SK-N-SH (cell line): ENCODE measurements at regions not wholly inside any gene's neighbourhood (a gene's known extent, or its start where the extent isn't known, plus 50 kb on each side); places are given as distances from the start of the nearest gene placed in this dataset.

Source experiments
- CTCF ChIA-PET: fragments of 300-600, 350-600 bp; formaldehyde crosslinking; extraction: SDS; loops from one replicate; lab custom pipeline; 2021; lab: Yijun Ruan, JAX
- POLR2A ChIA-PET: fragments of 350-600 bp; sonication (Branson Sonifier 250); formaldehyde crosslinking; extraction: SDS; loops from one replicate; lab custom pipeline; 2020; ENCODE audit warnings: antibody characterized with exemption, inconsistent platforms; lab: Yijun Ruan, JAX
- DNase-seq: peaks from one replicate; pipeline ENCODE4 v3.0.0; 2012
- H2AFZ ChIP-seq: fragments of 200-600 bp; sonication (generic); 2 replicates; pipeline ENCODE4 v1.8.1; 2016; ENCODE audit warnings: antibody characterized with exemption, mild to moderate bottlenecking, low read depth
- H3F3A ChIP-seq: fragments of 200-600 bp; sonication (generic); replicated peaks from 2 replicates; pipeline ENCODE3; 2016; ENCODE audit warnings: antibody characterized with exemption, mild to moderate bottlenecking; ENCODE audit not compliant: insufficient read depth
- H3K27ac ChIP-seq, 2 experiments: fragments of 200-500 bp in 1 of 2; fragments of 200-600 bp in 1 of 2; sonication (Bioruptor generic) in 1 of 2; sonication (generic), shearing (Covaris generic) in 1 of 2; 2 replicates each; pipeline versions ENCODE4 v1.5.1 to v1.6.1; 2014 to 2016; ENCODE audit warnings: low read depth in 2 of 2, inconsistent platforms in 1 of 2, low read length in 1 of 2, mild to moderate bottlenecking in 1 of 2, mixed read lengths in 1 of 2
- H3K27me3 ChIP-seq: fragments of 200-600 bp; sonication (generic), shearing (Covaris generic); 2 replicates; pipeline ENCODE4 v1.6.1; 2016; ENCODE audit warnings: mixed run types; ENCODE audit not compliant: insufficient read depth
- H3K36me3 ChIP-seq, 2 experiments: fragments of 200-500 bp in 1 of 2; fragments of 200-600 bp in 1 of 2; sonication (Bioruptor generic) in 1 of 2; sonication (generic) in 1 of 2; replicated peaks in 1 of 2; 2 replicates each; pipeline versions ENCODE3 to v1.5.1; 2014 to 2016; ENCODE audit warnings: low read length in 1 of 2, mild to moderate bottlenecking in 1 of 2; ENCODE audit not compliant: insufficient read depth in 2 of 2, control insufficient read depth in 1 of 2
- H3K4me1 ChIP-seq, 2 experiments: fragments of 200-500 bp in 1 of 2; fragments of 200-600 bp in 1 of 2; sonication (Bioruptor generic) in 1 of 2; sonication (generic), shearing (Covaris generic) in 1 of 2; 2 replicates each; pipeline versions ENCODE4 v1.5.1 to v1.6.1; 2014 to 2016; ENCODE audit warnings: low read depth in 1 of 2, low read length in 1 of 2, mixed run types in 1 of 2; ENCODE audit not compliant: insufficient read depth in 2 of 2, control insufficient read depth in 1 of 2
- H3K4me2 ChIP-seq: fragments of 200-600 bp; sonication (generic), shearing (Covaris generic); 2 replicates; pipeline ENCODE4 v1.6.1; 2017; ENCODE audit warnings: mixed run types
- H3K4me3 ChIP-seq, 2 experiments: fragments of 200-500 bp in 1 of 2; fragments of 200-600 bp in 1 of 2; sonication (Bioruptor generic) in 1 of 2; sonication (generic), shearing (Covaris generic) in 1 of 2; 2 replicates each; pipeline versions ENCODE4 v1.5.1 to v1.8.1; 2014 to 2016; ENCODE audit warnings: low read depth in 2 of 2, inconsistent platforms in 1 of 2, low read length in 1 of 2, mild to moderate bottlenecking in 1 of 2, mixed read lengths in 1 of 2, moderate library complexity in 1 of 2
- H3K79me2 ChIP-seq: fragments of 200-600 bp; sonication (generic); 2 replicates; pipeline ENCODE4 v1.8.1; 2017; ENCODE audit warnings: mild to moderate bottlenecking; ENCODE audit not compliant: insufficient read depth
- H3K9ac ChIP-seq: fragments of 200-600 bp; sonication (generic); 2 replicates; pipeline ENCODE4 v1.6.1; 2017; ENCODE audit warnings: mixed run types
- H3K9me2 ChIP-seq: fragments of 200-600 bp; sonication (generic); 2 replicates; pipeline ENCODE4 v1.6.1; 2017; ENCODE audit warnings: mixed run types
- H3K9me3 ChIP-seq: fragments of 200-600 bp; sonication (generic); 2 replicates; pipeline ENCODE4 v1.6.1; 2017; ENCODE audit warnings: mixed run types, mild to moderate bottlenecking, moderate library complexity
- H4K20me1 ChIP-seq: fragments of 200-600 bp; sonication (generic); 2 replicates; pipeline ENCODE4 v1.6.1; 2017; ENCODE audit warnings: mild to moderate bottlenecking, mixed run types; ENCODE audit not compliant: insufficient read depth
- ELF1 ChIP-seq: IDR thresholded peaks from 2 replicates; pipeline ENCODE4 v1.4.0; 2012
- FOXJ3 ChIP-seq: sonication (generic); formaldehyde crosslinking; IDR thresholded peaks from 2 replicates; pipeline ENCODE4 v1.5.1; 2020; ENCODE audit warnings: mild to moderate bottlenecking, missing genetic modification reagents
- FOXM1 ChIP-seq: IDR thresholded peaks from 2 replicates; pipeline ENCODE4 v1.4.0; 2012; ENCODE audit warnings: low read depth, mild to moderate bottlenecking
- GATA2 ChIP-seq: sonication (generic); formaldehyde crosslinking; IDR thresholded peaks from 2 replicates; pipeline ENCODE4 v1.5.0; 2020; ENCODE audit warnings: mild to moderate bottlenecking, missing genetic modification reagents
- JUND ChIP-seq: IDR thresholded peaks from 2 replicates; pipeline ENCODE4 v1.4.0; 2012
- RFX5 ChIP-seq: IDR thresholded peaks from 2 replicates; pipeline ENCODE4 v1.6.1; 2012; ENCODE audit warnings: mild to moderate bottlenecking, improper control_type of control experiment, low read length
- SMC3 ChIP-seq: IDR thresholded peaks from 2 replicates; pipeline ENCODE4 v1.6.1; 2012; ENCODE audit warnings: low read depth, low read length, improper control_type of control experiment
- TCF12 ChIP-seq: IDR thresholded peaks from 2 replicates; pipeline ENCODE4 v1.4.0; 2012
- WGBS: methylation state at CpG from one replicate; pipeline ENCODE4 v1.1.6; 2017; ENCODE audit warnings: low lambda C conversion rate; 5-methylcytosine and 5-hydroxymethylcytosine counted together
- TF ChIP-seq, protein P1 (sequence below): IDR thresholded peaks from 2 replicates; pipeline ENCODE4 v1.4.0; 2012; ENCODE audit warnings: low read depth, borderline replicate concordance

DNA sequence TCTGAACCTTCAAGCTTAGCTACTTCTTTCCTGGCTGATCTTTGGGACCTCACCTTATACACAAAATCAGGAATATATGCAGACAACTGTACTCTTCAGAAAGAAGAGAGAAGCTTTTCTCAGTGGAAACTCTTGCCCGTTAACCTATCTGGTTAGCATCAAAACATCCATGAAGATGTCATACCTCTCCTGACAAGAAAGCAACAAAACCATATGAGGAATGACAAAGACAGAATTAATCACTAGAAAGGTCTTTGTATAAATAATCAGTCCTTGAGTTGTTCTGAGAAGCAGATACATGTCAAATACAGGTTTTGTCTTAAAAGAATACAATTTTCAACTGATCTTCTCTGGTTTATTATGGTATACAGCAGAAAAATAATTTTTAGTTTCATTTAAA is 130.8 kb downstream of the FAT4 start (continued):
- TF ChIP-seq, protein P1, sequence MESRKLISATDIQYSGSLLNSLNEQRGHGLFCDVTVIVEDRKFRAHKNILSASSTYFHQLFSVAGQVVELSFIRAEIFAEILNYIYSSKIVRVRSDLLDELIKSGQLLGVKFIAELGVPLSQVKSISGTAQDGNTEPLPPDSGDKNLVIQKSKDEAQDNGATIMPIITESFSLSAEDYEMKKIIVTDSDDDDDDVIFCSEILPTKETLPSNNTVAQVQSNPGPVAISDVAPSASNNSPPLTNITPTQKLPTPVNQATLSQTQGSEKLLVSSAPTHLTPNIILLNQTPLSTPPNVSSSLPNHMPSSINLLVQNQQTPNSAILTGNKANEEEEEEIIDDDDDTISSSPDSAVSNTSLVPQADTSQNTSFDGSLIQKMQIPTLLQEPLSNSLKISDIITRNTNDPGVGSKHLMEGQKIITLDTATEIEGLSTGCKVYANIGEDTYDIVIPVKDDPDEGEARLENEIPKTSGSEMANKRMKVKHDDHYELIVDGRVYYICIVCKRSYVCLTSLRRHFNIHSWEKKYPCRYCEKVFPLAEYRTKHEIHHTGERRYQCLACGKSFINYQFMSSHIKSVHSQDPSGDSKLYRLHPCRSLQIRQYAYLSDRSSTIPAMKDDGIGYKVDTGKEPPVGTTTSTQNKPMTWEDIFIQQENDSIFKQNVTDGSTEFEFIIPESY: no peak
- no peak for TF ChIP-seq GATA2 (CRISPR knock-in tag)
- no peak for TF ChIP-seq TCF12
- TF ChIP-seq FOXJ3 (CRISPR knock-in tag): no peak

GRCh38 chr4:125447551-125448290 is 133.0 kb downstream of the FAT4 start:
- DNase-seq: no peak

DNA sequence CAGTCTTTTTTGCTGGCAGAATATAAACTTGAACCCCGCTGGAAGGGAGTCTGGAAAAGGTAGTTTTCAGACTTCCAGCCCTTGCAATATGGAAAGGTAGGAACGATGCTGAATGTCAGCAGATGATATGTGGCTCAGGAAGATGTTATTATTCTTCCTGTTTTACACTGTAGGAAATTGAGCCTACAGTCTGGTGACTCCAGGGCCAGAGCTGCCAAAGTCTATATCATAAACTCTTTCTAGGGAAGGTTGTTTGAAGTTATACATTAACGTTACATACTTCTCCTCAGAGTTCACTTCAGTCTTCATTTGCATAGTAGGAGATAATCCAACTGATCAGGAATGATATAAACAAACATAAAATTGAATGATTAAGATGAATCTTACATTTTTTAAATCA is 141.3 kb downstream of the FAT4 start:
- no peak overlapping the region for H3K4me2 ChIP-seq
- no peak overlapping the region for H2AFZ ChIP-seq
- ChIA-PET CTCF (no interaction called here), POLR2A (no interaction called here)
- no peaks in the 10 kb centered on the region for H4K20me1 ChIP-seq
- peaks cover 12 to 18% of the 10 kb centered on the region in 2 experiments for H3K36me3 ChIP-seq
- H3K9me3 ChIP-seq: no peaks in the 10 kb centered on the region
- no peak overlapping the region for H3K4me3 ChIP-seq
- no peaks in the 10 kb centered on the region for H3F3A ChIP-seq
- DNase-seq: no peak
- H3K79me2 ChIP-seq: no peaks in the 10 kb centered on the region
- H3K4me1 ChIP-seq: no peaks in the 10 kb centered on the region
- WGBS: 69% methylated on average over 3 of the region's 3 CpGs
- no peaks in the 10 kb centered on the region for H3K27me3 ChIP-seq
- no peaks in the 10 kb centered on the region for H3K9me2 ChIP-seq
- H3K9ac ChIP-seq: no peak overlapping the region
- H3K27ac ChIP-seq: no peak overlapping the region
- no peak for TF ChIP-seq SMC3

More at GRCh38 chr4:125447551-125448290, 133.0 kb downstream of the FAT4 start:
- ChIA-PET POLR2A (no interaction called here), CTCF (interaction anchor here (0.5 kb wide), 1 partner anchor 1305 kb away, joined by 3 read pairs; no protein-coding TSS in a partner anchor)
- TF ChIP-seq TCF12: no peak
- no peak for TF ChIP-seq SMC3
- TF ChIP-seq JUND: no peak
- TF ChIP-seq ELF1: no peak
- no peak for TF ChIP-seq RFX5
- no peak for TF ChIP-seq FOXM1
- Histone ChIP-seq H3K27me3 (no peaks in the 10 kb centered on the region), H3K9me2 (no peaks in the 10 kb centered on the region), H2AFZ (no peak overlapping the region), H4K20me1 (no peaks in the 10 kb centered on the region), H3K79me2 (no peaks in the 10 kb centered on the region; the same call in 1 of the 2 replicates), H3K36me3 (peaks cover 7 to 31% of the 10 kb centered on the region in 2 experiments), H3K27ac (no peak overlapping the region), H3K9ac (no peak overlapping the region), H3K4me1 (no peaks in the 10 kb centered on the region), H3K4me3 (no peak overlapping the region), H3F3A (no peaks in the 10 kb centered on the region), H3K4me2 (no peak overlapping the region), H3K9me3 (no peaks in the 10 kb centered on the region)
- 59% methylated on average over 6 of the region's 6 CpGs for WGBS
